Non-pigmented ciliary epithelial cell (primary cell): ENCODE measurements at regions not wholly inside any gene's neighbourhood (a gene's known extent, or its start where the extent isn't known, plus 50 kb on each side); places are given as distances from the start of the nearest gene placed in this dataset.
"Not testable (repeated sequence)": the region's sequence is repeated elsewhere in the genome, so short reads cannot be mapped to it uniquely, and the experiment has no call there.

Source experiments
- DNase-seq: peaks from one replicate; pipeline ENCODE4 v3.0.0-alpha.2; 2010; ENCODE audit warnings: low read depth

DNA sequence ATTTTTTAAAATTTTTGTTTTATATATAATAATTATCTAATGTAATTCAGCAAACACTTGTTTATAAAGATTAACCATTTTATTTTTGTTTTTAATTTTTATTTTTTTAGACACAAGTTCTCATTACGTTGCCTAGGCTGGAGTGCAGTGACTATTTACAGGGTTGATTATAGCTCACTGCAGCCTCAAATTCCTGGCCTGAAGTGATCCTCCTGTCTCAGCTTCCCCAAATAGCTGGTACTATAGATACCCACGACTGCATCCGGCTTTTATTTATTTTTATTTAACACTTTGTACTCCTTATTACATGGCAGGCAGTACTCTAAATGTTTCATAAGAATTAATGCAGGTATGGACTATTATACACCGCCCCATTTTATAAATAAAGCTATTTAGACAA, 288.7 kb downstream of the MDFIC start:
- DNase-seq = no peak

DNA sequence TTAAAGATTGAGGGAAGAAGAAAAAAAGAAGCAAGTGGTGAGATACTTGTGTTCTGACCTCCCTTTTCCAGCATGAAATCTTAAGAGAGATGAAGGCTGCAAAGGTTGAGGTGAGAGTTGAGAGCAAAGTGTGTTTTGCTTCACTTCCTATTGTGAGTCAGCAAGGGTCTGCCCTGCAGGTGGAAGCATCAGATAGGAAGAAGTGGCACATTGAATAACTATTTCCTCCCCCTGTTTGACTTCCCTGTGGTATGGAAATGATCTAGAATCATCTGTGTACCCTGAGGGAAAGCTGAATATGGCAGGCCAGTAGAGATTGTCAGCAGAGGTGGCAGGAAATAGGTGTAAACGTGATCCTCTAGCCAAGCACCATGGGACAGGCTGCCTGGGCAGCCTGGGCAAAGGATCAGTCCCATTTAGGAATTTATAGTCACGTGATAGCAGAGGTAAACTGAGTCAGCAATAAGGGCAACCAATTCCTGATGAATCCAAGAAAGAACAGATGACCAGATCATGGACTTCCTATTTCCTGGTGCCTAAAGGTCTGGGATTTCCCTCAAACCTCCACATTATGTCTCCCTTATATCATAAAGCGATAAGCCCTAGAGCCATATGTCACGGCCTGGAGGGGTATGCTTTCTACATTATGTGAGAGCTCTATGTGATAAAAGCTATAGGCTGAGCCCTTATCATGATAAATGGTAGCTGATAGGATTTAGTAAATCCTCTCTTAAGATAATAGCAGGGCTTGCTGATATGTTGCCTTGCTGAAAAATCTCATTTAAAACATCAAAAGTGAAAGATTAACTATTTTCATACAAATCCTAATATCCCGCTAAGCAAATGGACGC, 287.0 kb downstream of the MDFIC start:
- DNase-seq = no peak

DNA sequence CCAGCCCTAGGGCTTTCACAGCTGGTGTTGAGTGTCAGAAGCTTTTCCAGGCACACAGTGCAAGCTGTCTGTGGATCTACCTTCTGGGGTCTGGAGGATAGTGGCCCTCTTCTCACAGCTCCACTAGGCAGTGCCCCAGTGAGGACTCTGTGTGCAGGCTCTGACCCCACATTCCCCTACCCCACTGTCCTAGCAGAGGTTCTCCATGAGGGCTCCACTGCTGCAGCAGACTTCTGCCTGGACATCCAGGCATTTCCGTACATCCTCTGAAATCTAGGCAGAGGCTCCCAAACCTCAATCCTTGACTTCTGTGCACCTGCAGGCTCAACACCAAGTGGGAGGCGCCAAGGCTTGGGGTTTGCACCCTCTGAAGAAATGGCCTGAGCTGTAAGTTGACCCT, 284.5 kb downstream of the MDFIC start:
- DNase-seq = not testable (repeated sequence)

DNA sequence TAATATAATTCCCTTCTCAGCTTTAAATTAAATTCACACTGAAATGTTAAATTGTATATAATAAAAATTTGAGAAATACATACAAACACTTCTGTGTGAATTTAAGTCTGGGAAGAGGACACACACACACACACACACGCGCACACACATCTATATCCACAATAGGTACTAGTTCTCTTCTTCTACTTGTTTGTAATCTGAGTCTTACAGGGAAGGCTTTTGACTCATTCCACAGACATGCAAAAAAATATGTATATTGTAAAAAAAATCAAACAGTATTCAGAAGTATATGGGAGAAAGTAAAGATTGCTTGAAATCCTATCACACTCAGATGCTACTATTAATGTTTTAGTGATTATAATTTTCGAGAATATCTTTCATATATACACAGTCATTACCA, 276.2 kb downstream of the MDFIC start:
- DNase-seq = peak; percentile 22

DNA sequence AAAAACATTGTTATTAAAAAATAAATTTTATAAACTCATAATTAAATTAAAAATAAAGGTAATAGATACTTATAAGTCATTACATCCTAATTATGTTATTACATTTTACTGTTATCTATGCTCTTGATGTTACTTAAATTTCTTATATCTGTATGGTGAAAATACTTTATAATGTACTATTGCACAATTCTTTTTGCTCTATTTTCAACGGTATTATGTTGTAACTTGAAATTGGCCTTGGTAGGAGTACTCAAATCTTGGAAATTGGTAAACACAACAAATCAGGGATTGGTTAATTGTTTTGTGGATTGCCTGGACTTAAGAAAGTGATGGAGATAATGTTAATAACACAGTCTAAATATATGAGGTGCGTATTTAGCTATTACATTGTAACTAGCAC, 273.3 kb downstream of the MDFIC start:
- no peak for DNase-seq

DNA sequence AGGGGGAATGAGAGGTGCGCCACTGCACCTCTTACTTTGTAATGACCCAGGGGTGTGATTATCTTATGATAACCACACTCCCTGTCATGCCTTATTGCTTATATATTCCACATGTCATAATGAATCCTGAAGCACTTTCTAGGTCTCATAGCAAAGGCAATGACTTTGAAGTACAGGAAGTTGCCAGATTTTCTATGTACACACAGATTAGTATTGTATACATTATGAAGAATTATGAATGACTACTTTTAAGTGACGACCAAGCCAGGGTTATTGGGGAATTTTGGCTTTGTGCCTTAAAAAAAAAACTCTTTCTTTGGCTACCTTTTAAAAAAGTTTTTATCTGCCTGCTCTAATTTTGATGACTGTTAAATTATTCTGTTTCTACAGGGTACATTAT, 269.6 kb downstream of the MDFIC start:
- DNase-seq = no peak

DNA sequence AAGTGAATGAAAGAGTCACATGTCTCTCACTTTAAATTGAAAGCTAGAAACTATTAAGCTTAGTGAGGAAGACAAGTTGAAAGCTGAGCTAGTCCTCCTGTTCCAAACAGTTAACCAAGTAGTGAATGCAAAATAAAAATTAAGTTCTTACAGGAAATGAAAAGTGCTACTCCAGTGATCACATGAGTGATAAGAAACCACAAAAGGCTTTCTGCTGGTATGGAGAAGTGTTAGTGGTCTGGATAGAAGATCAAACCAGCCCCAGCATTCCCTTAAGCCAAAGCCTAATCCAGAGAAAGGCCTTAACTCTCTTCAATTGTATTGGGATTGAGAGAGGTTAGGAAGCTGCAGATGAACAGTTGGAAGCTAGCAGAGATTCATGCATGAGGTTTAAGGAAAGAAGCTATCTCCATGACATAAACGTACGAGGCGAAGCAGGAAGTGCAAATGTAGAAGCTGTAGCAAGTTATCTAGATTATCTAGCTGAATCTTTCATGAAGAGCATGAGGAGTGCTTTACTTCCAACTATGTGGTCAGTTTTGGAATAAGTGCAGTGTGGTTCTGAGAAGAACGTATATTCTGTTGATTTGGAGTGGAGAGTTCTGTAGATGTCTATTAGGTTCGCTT, 261.6 kb downstream of the MDFIC start:
- peak; percentile 13 for DNase-seq

DNA sequence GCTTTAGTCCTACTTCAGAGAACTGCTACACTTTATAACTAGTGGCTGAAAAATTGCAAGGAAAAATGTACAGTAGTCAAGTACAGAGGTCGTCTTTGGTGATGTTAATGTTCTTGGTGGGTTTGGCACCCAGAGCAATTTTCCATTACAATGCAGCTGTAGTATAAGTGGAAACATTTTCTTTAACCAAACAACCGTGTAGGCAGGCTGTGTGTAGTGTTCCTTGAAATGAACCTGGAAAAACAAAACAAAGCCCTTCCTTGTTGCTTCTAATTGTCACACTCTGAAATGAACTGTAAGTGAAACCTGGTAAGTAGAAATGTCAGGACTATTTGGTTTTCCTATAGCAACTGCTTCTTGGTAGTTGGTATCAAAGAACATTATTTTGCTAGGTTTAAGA, 256.9 kb downstream of the MDFIC start:
- DNase-seq = no peak

DNA sequence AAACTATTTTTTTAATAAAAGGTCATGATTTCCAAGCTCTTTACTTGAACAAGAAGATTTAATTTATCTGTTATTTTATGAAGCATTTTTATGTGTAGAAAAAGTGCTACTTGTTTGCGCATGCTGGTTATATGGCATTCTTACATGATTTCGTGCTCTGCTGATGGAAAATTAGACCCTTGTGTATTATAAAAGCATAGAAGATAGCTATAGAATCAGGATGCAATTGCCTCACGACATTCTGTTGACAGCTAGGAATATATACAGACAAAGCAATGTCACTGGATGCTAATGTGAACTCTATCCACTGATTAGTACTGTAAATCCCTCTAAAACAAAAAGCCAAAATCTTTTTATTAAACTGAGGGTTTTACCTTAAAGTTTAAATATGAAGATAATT, 255.9 kb downstream of the MDFIC start:
- DNase-seq = no peak

DNA sequence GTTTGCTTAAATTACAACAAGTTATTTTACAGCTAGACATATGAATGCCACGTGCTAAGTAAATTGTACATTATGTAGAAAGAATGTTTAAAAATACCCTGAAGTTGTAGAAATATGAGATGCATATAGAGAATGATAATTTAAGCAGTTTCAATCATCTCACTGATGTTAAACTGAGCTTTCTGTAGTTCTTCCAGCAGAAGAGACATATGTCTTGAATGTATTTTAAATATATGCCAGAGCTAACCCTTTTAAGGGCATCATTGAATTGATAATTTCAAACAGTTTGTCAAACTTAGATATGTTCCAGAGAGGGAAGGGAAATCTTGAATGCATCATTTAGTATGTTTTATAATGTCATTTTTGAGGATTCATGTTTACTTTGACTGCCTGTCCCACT, 255.2 kb downstream of the MDFIC start:
- no peak for DNase-seq

DNA sequence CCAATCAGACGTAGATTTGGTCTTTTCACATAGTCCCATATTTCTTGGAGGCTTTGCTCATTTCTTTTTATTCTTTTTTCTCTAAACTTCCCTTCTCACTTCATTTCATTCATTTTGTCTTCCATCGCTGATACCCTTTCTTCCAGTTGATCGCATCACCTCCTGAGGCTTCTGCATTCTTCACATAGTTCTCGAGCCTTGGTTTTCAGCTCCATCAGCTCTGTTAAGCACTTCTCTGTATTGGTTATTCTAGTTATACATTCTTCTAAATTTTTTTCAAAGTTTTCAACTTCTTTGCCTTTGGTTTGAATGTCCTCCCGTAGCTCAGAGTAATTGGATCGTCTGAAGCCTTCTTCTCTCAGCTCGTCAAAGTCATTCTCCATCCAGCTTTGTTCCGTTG, 250.5 kb downstream of the MDFIC start:
- DNase-seq = not testable (repeated sequence)

DNA sequence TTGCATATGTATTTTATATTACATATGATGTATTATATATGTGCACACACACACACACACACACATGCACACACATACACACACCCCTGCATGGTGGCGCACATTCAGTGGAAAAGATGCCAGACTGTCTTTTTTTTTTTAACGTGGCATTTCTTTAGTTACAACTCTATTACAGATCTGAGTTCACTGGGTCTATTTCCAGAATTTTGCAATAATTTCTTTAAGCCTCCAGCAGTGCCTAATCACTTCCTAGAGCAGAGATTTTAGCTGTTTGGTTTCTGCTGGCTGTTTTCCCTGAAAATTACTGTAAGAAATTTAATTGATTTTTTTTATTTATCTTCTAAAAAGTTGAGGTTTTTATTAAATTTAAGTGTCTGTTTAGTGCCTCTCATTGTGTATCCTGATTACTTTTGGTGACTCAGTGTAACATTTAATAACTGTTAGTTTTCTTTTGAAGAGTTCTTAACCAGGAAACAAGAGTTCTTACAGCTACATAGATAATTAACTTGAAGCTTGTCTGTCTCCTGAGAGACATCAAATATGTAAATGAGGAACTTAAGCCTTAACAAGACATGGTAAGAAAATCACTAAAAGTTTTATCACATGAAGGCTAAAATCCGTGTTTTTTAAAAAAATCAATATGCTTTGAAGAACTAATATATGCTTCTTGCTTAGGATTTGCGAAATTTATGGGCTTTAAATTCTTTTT, 232.0 kb downstream of the MDFIC start:
- DNase-seq = no peak

DNA sequence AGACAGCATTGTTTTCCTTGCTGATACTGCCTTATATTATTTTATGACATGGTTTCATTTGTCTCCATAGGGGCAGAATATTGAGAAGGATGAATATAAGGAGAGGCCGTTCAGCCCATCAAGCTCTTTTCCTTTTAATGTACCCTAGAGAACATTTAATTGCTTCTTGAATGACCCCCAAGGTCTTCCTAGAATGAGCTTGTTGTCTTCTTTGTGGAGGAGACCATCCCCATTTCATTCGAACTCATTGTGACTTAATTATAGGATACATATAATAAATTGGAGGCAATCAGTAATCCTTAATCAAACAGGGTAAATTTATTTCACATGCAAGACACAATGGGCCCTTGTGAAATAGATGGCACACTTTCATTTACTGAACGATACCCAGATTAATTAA, 231.3 kb downstream of the MDFIC start:
- DNase-seq = no peak

DNA sequence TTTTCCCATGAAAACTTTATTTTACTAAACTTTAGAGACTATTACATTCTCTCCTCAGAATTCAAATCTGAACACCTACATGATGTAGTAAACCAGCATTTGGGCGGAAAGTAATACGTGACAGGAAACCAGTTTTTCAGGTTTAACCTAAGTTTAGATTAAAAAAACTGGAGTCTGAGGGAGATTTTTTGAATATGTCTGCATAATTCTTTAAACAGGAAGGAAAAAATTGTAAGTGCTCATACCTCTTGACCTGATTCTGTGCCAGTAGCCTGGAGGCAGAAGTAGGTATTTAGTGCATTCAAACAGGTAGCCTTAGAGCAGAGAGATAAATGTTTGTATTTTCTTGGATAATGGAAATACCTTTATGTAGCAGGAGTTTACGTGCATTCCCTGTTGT, 224.3 kb downstream of the MDFIC start:
- DNase-seq = no peak

DNA sequence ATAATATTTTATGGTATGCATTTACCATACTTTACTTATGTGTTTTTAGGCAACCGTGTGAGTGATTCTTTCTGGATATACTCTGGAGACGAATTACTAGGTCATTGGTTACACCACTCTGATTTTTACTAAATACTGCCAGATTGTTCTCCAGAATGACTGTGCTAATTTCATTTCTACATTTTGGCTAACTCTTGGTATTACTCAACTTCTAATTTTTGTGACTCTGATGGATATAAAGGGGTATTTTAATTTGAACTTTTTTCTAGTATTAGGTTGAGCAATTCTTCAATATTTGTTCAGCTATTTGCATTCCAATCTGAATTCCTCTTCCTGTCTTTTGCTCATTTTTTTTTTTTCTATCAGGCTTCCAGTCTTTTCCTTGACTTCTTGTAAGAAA, 223.6 kb downstream of the MDFIC start:
- no peak for DNase-seq

DNA sequence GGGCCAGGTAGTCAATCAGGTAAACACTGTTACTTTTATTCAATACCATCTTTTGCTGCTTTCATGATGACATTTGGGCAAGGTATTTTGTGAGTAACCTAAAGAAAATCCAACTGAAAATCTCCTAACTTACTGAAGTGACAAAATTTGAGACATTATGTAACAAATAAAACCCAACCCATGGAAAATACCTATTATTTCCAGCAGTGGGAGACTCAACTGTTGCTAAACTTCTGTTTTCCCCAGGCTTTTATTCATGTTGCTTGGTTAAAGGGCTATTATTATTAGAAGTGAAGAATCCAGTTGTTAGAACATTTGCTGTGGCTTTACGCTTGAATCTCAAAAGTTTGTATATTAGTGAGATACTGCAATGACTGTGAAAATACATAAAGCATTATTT, 215.9 kb downstream of the MDFIC start:
- DNase-seq = no peak

DNA sequence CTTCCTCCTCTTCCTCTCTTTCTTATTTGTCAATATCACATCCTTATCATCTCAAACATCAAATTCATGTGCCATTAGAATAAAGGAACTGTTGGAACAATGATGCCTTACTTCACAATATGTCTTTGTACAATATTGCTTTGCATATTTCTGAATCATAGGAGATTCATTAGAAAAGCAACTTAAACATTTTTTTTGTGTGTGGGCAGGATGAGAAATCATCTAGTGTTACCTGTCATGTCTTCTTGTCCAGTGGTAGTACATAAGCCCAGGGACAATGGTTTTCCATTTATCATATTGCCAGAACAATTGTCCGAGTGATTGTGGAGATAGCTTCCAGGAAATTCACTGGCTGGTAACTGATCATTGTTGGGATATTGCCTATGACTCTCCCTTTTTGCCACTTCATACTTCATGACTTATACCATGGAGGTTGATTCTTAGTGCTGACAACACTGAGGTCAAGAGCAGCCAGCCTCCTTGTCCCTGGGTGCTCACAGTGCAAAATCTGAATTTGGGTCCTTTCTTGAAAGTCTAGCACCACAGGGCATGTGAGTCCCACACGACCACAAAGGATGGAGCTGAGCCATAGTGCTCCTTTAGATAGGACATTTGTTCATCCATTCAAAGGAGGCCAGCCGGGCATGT, 215.0 kb downstream of the MDFIC start:
- DNase-seq = no peak

DNA sequence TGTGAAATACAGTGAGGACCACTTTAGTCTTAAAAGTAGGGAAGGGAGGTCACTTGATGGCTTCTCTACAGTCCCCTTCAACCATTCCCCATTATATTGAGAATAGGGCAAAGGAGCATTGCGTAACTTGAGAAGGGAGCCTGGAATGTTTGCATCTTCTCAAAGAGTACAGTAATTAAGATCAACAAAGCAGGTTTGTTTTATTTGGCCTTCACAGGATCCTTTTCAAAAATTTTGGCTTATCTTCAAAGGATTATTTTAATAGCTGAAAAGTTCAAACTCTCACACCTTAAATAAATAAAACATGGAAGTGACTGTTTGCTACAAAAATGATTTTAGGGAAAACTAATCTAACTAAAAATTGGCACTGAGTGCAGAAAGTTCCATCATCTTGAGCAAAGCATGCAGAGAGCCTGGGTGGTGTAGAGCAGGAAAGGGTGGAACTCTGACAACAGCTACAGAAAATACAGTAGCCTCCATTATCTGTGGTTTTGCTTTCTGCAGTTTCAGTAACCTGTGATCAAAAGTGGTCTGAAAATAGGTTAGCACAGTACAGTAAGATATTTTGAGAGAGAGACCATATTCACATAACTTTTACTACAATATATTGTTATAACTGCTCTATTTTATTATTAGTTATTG, 214.0 kb downstream of the MDFIC start:
- DNase-seq = no peak

DNA sequence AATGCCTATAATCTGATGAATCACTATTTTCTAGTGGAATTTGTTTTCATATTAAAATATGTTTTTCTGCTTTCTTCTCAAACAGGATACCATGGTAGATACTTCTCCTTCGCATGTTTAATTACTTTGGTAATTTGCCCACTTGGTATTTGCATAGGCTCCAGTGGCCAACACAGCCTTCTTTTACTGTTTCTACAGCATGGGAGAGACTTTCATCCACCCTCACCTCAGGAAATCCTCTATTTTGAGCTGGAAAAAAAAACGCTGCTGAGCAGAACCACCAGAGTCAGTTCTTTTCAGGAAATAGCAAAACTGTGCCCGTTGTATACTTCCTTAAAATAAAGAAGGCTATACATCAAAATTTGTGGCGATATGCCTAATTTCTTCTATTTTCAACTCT, 213.3 kb downstream of the MDFIC start:
- DNase-seq = no peak

DNA sequence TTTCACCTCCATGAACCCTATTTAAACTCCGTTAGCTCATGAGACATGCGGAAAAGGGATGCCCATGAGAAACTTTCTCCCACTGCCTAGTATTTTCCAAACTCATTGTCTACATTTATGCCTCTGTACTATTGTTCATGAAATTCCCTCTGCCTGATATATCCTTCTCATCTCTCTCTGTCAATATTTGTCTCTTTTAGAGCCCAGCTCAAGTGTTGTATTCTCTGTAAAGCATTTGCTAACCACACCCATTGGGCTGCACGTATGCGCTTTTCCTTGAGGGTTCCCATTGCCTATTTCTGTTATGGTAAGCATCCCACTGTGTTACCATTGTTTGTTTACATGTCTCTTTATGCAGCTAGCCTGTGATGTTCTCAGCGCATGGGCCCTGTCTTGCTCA, 211.4 kb downstream of the MDFIC start:
- DNase-seq = no peak

DNA sequence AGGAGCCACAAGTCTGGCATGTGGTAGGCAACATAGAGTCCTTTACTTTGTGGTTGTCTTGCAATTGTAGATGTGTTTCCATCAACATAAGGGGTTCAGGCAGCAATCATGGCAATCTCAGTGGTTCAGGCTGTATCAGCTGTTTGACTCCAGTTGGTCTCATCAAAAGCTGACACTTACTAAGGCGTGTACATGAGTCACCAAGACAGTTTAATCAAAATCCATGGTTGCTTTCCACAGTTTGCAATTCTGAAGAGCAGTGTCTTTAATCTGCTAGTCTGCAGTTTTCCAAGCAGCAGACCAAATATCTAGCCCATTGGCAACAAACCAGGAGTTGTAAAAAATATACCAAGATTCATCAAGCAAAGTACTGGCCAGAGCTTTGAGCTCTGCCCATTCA, 210.2 kb downstream of the MDFIC start:
- no peak for DNase-seq

DNA sequence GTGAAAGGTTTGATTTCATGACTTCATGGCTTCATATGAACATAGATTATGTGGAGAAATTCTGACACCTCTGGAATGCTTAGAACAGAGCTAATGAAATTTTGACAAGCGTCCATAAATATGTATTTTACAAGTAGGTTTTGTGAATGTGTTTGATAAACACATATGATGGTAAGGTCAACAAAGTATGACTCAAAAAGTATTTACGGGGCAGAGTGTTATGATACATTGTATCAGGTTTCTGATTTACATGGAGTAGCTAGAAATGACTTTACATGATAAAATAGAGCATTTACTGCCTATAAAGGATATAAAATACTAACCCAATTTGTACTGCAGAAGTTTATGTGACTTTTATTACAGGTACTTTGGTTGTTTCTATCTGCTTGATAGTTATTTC, 206.3 kb downstream of the MDFIC start:
- DNase-seq = no peak
